GM12891 (cell line): ENCODE measurements at regions not wholly inside any gene's neighbourhood (a gene's known extent, or its start where the extent isn't known, plus 50 kb on each side); places are given as distances from the start of the nearest gene placed in this dataset.

Source experiments
- DNase-seq: peaks from one replicate; pipeline ENCODE4 v3.0.0; 2011; ENCODE audit warnings: low spot score; ENCODE audit not compliant: insufficient read length
- FAIRE-seq: peaks from 2 replicates; lab custom pipeline; 2011; peaks lifted over from hg19 to GRCh38; lab: Jason Lieb, UNC
- PAX5 ChIP-seq: IDR thresholded peaks from 2 replicates; pipeline ENCODE4 v1.6.1; 2011; ENCODE audit warnings: low read length, moderate library complexity, mild to moderate bottlenecking; ENCODE audit not compliant: insufficient read depth, severe bottlenecking
- POLR2A ChIP-seq: IDR thresholded peaks from 2 replicates; pipeline ENCODE4 v1.6.1; 2011; ENCODE audit warnings: low read depth, low read length, control low read depth
- POLR2AphosphoS5 ChIP-seq: IDR thresholded peaks from 2 replicates; pipeline ENCODE4 v1.6.1; 2011; ENCODE audit warnings: low read depth, low read length, control low read depth
- POU2F2 ChIP-seq: IDR thresholded peaks from 2 replicates; pipeline ENCODE4 v1.6.1; 2011; ENCODE audit warnings: low read depth, mild to moderate bottlenecking, control low read depth, low read length, moderate library complexity
- SPI1 ChIP-seq: IDR thresholded peaks from 2 replicates; pipeline ENCODE4 v1.6.1; 2011; ENCODE audit warnings: low read depth, low read length, control low read depth
- TAF1 ChIP-seq: IDR thresholded peaks from 2 replicates; pipeline ENCODE4 v1.6.1; 2011; ENCODE audit warnings: low read depth, low read length, control low read depth

DNA sequence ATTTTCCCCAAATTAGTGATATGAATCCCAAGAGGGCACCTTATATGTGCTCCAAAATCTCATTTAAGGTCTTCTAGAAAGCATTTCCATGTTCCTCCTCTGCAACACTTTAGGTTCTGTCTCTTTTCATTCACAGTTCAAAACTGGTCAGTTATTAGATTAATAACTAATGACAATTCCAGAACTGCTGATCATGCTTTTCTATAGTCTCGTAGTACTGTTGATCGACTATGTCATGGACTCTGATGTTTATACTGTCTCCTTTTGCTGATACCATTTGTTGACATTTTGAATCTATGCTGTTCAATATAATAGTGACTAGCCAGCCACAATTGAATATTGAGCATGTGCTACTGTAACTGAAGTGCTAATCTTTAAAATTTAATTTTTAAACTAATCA lies 728.3 kb downstream of the LRFN5 start:
- TF ChIP-seq SPI1 (no peak), POLR2A (no peak), POU2F2 (no peak), TAF1 (no peak), PAX5 (no peak), POLR2AphosphoS5 (no peak)
- no peak for DNase-seq
- FAIRE-seq: no peak

DNA sequence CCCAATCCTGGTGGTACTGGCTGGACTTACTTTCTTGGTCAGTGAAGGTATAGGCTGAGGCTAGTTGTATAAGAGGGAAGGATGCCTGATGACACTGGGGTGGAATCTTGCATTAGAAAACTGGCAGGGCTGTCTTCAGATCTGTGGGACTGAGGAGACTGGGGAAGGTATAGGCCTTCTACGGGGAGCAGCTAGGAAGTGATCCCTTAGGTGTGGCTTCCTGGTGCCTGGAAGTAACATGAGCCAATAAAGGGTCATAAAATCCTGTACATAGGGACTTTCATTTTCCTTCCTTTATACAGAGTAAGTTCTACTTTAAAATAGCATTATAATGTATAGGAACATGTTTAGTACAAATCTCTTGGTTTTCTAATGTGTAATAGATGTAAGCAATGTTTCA lies 716.8 kb downstream of the LRFN5 start:
- TF ChIP-seq POLR2AphosphoS5 (no peak), POU2F2 (no peak), PAX5 (no peak), SPI1 (no peak), POLR2A (no peak), TAF1 (no peak)
- no peak for FAIRE-seq
- no peak for DNase-seq

DNA sequence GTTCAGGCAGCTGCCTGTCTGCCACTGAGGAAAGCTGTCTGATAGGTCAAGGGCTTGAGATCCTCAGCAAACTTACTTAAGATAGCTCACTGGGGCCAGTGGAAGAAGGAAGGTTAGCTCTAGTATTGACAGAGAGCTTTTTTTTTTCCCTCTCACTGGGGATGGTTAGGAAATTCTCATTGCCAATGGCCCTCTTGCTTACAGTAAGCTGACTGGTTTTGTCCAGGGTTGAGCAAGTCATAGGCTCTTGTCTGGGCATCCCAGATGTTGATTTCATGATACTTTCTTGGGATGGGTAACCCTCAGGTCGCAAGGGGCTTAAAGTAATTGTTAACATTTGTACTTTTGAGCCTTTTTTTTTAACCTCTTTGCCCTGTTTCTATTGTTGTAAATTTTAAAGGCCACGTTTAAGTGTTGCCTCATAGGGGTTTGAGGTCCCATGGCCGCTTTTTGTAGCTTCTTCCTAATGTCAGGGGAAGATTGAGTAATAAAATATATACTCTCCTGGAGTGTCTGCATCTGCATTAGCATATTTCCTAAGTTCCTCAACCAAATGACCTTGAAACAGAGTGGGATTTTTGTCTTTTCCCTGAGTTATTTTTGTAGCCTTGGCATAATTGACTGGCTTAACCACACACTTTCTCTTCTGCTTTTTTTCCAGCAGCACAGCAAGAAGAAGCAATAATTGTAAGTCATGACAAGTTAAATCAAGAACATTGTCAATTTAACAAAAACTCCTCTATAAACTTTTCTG lies 716.0 kb downstream of the LRFN5 start:
- FAIRE-seq (no peak), DNase-seq (no peak)
- TF ChIP-seq SPI1: peak; percentile 88
- TF ChIP-seq TAF1: no peak

DNA sequence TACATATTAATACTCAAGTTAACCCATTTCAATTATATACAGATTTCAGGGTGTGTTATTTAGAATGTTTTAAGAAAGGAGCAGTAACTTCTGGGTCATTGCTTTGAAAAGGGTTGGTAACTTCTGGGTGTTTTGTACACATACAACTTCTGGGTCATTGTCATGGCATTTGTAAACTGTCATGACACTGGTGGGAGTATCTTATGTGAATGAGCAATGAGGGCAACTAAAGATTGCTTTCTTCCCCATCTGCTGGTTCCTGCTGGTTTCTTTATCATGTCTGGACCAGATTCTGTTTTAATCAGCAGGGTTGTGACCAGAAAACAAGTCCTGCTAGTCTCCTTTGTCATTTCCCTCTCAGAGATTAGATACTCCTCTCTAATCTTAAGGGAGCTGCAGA lies 713.3 kb downstream of the LRFN5 start:
- TF ChIP-seq POLR2AphosphoS5: no peak
- TF ChIP-seq TAF1: no peak
- no peak for TF ChIP-seq POU2F2
- TF ChIP-seq PAX5: no peak
- TF ChIP-seq POLR2A: no peak
- TF ChIP-seq SPI1: no peak
- FAIRE-seq (no peak), DNase-seq (no peak)

DNA sequence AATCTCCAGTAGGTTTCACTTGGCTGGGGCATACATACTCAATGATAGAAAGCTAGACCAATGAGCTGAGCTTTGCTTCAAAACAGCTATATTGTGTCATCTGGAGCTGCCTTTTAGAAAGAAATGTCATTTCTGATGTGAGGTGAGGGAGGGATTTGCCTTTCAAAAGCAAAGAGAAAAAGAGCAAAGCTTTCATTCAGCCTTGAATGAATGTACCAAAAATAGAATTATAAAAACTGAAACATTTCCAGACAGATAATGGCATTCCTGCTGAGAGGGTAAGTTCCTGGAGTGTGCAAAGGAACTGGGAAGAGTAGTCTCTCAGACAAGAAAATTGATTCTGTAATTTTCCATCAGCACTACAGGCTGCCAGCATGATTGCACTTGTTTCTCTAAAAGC lies 710.0 kb downstream of the LRFN5 start:
- FAIRE-seq: no peak
- TF ChIP-seq PAX5 (no peak), SPI1 (no peak), POLR2A (no peak), POLR2AphosphoS5 (no peak), POU2F2 (no peak), TAF1 (no peak)
- no peak for DNase-seq

DNA sequence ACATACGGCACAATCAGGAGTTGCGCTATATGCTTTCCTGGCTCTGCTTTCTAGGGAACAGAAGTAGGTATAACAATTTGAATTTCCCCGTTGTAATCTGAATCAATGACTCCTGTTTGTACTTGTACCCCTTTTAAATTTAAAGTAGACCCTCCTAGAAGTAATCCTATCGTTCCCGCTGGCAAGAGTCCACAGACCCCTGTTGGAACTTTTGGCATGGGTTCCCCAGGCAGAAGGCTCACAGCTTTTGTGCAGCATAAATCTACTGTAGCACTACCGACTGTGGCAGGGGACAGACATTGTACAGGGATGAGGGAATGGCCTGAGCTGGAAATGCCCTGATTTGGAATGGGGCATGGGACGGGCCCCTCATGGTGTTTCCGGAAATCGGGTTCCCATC lies 705.2 kb downstream of the LRFN5 start:
- FAIRE-seq (no peak), DNase-seq (no peak)
- TF ChIP-seq TAF1: no peak
- no peak for TF ChIP-seq POLR2AphosphoS5

DNA sequence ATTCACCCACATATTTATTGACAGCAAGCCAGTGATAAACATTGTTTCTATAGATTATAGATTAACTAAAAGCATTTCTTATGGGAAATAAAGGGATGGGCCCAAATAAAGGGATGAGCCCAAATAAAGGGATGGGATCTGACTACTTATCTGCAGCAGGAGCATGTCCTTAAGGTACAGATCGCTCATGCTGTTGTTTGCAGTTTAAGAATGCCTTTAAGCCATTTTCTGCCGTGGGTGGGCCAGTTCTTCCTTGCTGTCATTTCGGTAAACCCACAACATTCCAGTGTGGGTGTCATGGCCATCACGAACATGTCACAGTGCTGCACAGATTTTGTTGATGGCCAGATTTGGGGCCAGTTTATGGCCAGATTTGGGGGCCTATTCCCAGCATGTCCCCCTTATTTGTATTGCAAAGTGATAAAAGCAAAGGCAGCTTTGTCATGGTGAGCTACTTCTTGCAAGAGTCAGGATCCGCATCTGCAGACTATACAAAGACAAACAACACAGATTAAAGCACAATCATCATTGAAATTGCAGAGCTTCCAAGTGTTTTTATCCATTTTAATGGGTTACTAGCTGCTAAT lies 700.7 kb downstream of the LRFN5 start:
- no peak for TF ChIP-seq POU2F2
- TF ChIP-seq POLR2A: no peak
- TF ChIP-seq PAX5: no peak
- no peak for TF ChIP-seq TAF1
- no peak for TF ChIP-seq SPI1
- TF ChIP-seq POLR2AphosphoS5: no peak
- no peak for DNase-seq
- FAIRE-seq: no peak

DNA sequence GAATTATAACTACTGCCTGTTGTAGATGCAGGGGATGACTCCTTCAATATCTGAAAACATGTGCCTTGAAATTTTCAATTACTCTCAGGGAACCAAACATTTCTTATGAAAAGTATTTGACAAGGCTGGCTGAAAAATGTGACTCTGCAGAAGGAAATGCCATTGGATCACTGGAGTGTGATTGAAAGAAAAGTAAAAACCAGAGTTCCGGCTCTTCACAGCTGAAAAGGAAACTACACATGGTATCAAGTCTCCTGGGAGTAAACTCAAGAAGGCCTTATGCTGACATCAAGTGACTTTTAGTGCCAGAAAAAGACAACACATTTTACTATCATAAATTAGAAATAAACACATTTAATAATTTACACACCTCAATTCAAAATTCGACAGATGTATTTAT lies 693.0 kb downstream of the LRFN5 start:
- no peak for DNase-seq
- TF ChIP-seq SPI1 (no peak), POLR2A (no peak), POU2F2 (no peak), TAF1 (no peak), POLR2AphosphoS5 (no peak), PAX5 (no peak)
- no peak for FAIRE-seq

DNA sequence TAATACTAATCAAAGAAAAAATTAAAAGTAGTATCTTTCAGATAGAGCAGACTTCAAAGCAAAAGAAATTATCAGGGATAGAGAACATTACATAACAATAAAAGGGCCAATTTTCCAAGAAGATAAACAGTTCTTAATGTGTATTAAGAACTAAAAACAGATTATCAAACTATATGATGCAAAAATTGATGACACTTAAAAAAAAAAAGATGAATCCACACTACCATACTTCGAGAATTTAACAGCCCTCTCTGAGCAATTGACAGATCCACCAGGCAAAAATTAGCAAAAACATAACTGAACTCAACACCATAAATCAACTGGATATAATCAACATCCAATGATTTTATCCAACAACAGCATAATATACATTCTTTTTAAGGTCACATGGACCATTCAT lies 686.5 kb downstream of the LRFN5 start:
- TF ChIP-seq POU2F2 (no peak), PAX5 (no peak)
- FAIRE-seq (no peak), DNase-seq (no peak)

DNA sequence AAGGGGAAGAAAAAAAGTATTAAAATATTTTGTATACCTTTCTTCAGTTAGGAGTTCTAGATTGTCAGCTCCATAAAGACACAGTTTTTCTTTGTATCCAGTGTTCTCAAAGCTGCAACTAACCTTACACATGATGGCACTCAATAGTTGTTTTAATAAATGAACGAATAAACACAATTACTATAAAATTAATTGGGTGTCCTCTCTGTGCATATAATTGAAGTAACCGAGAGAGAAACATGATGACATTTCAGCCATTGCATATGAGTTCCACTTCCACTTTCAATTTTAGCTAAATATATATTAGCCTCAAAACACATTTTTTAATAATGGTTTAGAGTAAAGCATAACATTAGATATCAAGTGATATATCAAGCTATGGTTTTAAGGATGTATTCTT lies 671.2 kb downstream of the LRFN5 start:
- FAIRE-seq: no peak
- no peak for TF ChIP-seq POU2F2
- TF ChIP-seq SPI1: peak; percentile 18; the same call in 1 of the 2 replicates
- no peak for DNase-seq
